OCI-LY7 (cell line): ENCODE measurements at regions not wholly inside any gene's neighbourhood (a gene's known extent, or its start where the extent isn't known, plus 50 kb on each side); places are given as distances from the start of the nearest gene placed in this dataset.

Source experiments
- CTCF ChIP-seq: fragments of 200-600 bp; sonication (generic); conservative IDR thresholded peaks from 2 replicates; pipeline ENCODE4 v1.5.1; 2014; ENCODE audit warnings: mild to moderate bottlenecking, antibody characterized with exemption, low read length, moderate library complexity, mixed read lengths
- EZH2phosphoT487 ChIP-seq: fragments of 200-600 bp; sonication (generic); IDR thresholded peaks from 2 replicates; pipeline ENCODE4 v1.6.1; 2018; ENCODE audit warnings: low read depth, borderline replicate concordance, mild to moderate bottlenecking, mixed run types, antibody characterized with exemption, low read length, moderate library complexity, mixed read lengths

- no peak for TF ChIP-seq CTCF
- no peak for TF ChIP-seq EZH2phosphoT487
These were observed 463.9 kb upstream of the TBX3 start for GRCh38 chr12:115147916-115148315.
